ENCODE measurements at regions not wholly inside any gene's neighbourhood (a gene's known extent, or its start where the extent isn't known, plus 50 kb on each side); places are given as distances from the start of the nearest gene placed in this dataset.

DNA sequence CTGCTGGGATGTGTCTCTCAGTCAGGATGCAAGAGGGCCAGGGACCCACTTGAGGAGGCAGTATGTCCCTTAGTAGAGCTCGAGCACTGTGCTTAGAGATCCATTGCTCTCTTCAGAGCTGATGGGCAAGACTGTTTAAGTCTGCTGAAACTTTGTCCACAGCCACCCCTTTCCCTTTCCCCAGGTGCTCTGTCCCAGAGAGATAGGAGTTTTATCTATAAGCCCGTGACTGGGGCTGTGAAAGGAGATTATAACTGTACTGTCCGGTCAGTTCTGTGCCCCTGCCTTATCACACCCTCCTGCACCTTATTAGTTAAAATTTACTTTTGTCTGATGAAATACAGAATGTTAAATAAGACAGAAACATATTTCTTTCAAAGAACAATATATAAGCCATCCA is 378.4 kb downstream of the PABPC4L start:
- H3K4me3 ChIP-seq, result no peak overlapping the region
- no peak overlapping the region for H3K27ac ChIP-seq
- H3K27me3 ChIP-seq, result no peaks in the 10 kb centered on the region
- intact Hi-C loops (cut with DNase I), result no loop called here
- TF ChIP-seq CTCF (IDR thresholded peaks at IDR 0.05) (no peak), POLR2A (IDR thresholded peaks at IDR 0.05) (no peak)
- H3K36me3 ChIP-seq, result no peaks in the 10 kb centered on the region
- DNase-seq, result no peak
- 68 to 79% methylated on average over 2 to 3 of the region's 3 CpGs for WGBS, 2 donors
- no peaks in the 10 kb centered on the region for H3K4me1 ChIP-seq
- no peaks in the 10 kb centered on the region for H3K9me3 ChIP-seq

GRCh38 chr4:133812954-133813353 is 388.6 kb downstream of the PABPC4L start:
- intact Hi-C loops (cut with DNase I), result no loop called here
- no peak for DNase-seq
- Histone ChIP-seq H3K27me3 (no peaks in the 10 kb centered on the region), H3K9me3 (no peaks in the 10 kb centered on the region), H3K36me3 (no peaks in the 10 kb centered on the region), H3K27ac (no peak overlapping the region), H3K4me3 (no peak overlapping the region), H3K4me1 (no peaks in the 10 kb centered on the region)
- no peak for TF ChIP-seq CTCF (IDR thresholded peaks at IDR 0.05)
- TF ChIP-seq POLR2A (IDR thresholded peaks at IDR 0.05), result no peak
- 47 to 49% methylated on average over 2 of the region's 2 CpGs for WGBS, 2 donors

- DNase-seq, result no peak
- Histone ChIP-seq H3K4me3 (no peak overlapping the region), H3K4me1 (no peaks in the 10 kb centered on the region), H3K27ac (no peak overlapping the region), H3K9me3 (no peaks in the 10 kb centered on the region), H3K36me3 (no peaks in the 10 kb centered on the region), H3K27me3 (no peaks in the 10 kb centered on the region)
- TF ChIP-seq POLR2A (IDR thresholded peaks at IDR 0.05) (no peak), CTCF (IDR thresholded peaks at IDR 0.05) (no peak)
- intact Hi-C loops (cut with DNase I), result no loop called here
Measured at GRCh38 chr4:133812236-133812635, 389.4 kb downstream of the PABPC4L start.

- no peaks in the 10 kb centered on the region for H3K9me3 ChIP-seq
Measured at GRCh38 chr4:133808151-133808550, 393.4 kb downstream of the PABPC4L start.

GRCh38 chr4:133803341-133803740 is 398.2 kb downstream of the PABPC4L start:
- Histone ChIP-seq H3K27me3 (no peaks in the 10 kb centered on the region), H3K36me3 (no peaks in the 10 kb centered on the region), H3K9me3 (no peaks in the 10 kb centered on the region), H3K27ac (no peak overlapping the region), H3K4me3 (no peak overlapping the region), H3K4me1 (no peaks in the 10 kb centered on the region)
- TF ChIP-seq POLR2A (IDR thresholded peaks at IDR 0.05) (no peak), CTCF (IDR thresholded peaks at IDR 0.05) (no peak)
- no peak for DNase-seq
- intact Hi-C loops (cut with DNase I), result no loop called here
- 86 to 88% methylated on average over 2 of the region's 2 CpGs for WGBS, 2 donors

More at GRCh38 chr4:133808151-133808550, 393.4 kb downstream of the PABPC4L start:
- DNase-seq, result no peak
- WGBS, 2 donors, result 38 to 41% methylated on average over 3 of the region's 3 CpGs
- no peaks in the 10 kb centered on the region for H3K36me3 ChIP-seq
- intact Hi-C loops (cut with DNase I), result no loop called here
- H3K4me3 ChIP-seq, result no peak overlapping the region
- H3K27me3 ChIP-seq, result no peaks in the 10 kb centered on the region
- H3K4me1 ChIP-seq, result no peaks in the 10 kb centered on the region
- TF ChIP-seq POLR2A (IDR thresholded peaks at IDR 0.05) (no peak), CTCF (IDR thresholded peaks at IDR 0.05) (no peak)
- H3K27ac ChIP-seq, result no peak overlapping the region
